ENCODE measurements at regions not wholly inside any gene's neighbourhood (a gene's known extent, or its start where the extent isn't known, plus 50 kb on each side); places are given as distances from the start of the nearest gene placed in this dataset.

DNA sequence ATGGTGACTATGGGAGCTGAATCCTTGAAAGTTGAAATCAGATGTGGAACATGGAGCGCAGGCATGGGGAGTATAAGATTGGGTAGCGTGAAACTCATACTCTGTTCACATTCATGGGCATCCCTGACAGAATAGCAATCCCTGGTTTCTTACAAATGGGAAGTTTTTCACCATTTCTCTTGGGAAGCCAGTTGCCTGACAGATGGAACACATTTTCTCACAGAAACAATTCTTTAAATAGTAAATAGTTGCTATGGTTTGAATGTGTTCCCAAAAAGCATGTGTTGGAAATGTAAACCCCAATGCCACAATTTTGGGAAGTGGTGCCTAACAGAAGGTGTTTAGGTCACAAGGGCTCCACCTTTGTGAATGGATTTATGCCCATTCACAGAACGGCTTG is 262.8 kb upstream of the HS3ST5 start:
- no TSS peak for BruUV-seq (replicated peaks)
- DNase-seq (ENCODE audit: low spot score), result no peak
- TF ChIP-seq BRCA1 (CRISPR knock-in tag; IDR thresholded peaks at IDR 0.05) (no peak), ZNF230 (CRISPR knock-in tag; IDR thresholded peaks at IDR 0.05) (no peak), ZBTB20 (CRISPR knock-in tag; IDR thresholded peaks at IDR 0.05; ENCODE audit: borderline replicate concordance, low read depth) (no peak), SALL2 (CRISPR knock-in tag; IDR thresholded peaks at IDR 0.05) (no peak), ZNF550 (CRISPR knock-in tag; IDR thresholded peaks at IDR 0.05; ENCODE audit: borderline replicate concordance) (no peak), ZNF616 (CRISPR knock-in tag; IDR thresholded peaks at IDR 0.05; ENCODE audit: low read depth) (no peak), CCDC6 (CRISPR knock-in tag; IDR thresholded peaks at IDR 0.05) (no peak), RERE (CRISPR knock-in tag; IDR thresholded peaks at IDR 0.05; ENCODE audit: low read depth) (no peak), ZNF552 (CRISPR knock-in tag; IDR thresholded peaks at IDR 0.05; ENCODE audit: borderline replicate concordance) (no peak), ZNF235 (CRISPR knock-in tag; IDR thresholded peaks at IDR 0.05; ENCODE audit: borderline replicate concordance) (no peak), IKZF1 (IDR thresholded peaks at IDR 0.05) (no peak), NFYC (CRISPR knock-in tag; IDR thresholded peaks at IDR 0.05) (no peak), ZNF496 (CRISPR knock-in tag; IDR thresholded peaks at IDR 0.05; ENCODE audit: insufficient replicate concordance) (no peak), ZNF354B (CRISPR knock-in tag; IDR thresholded peaks at IDR 0.05) (no peak), SRSF1 (optimal IDR thresholded peaks at IDR 0.05; ENCODE audit: low read depth, low read length) (no peak), KAT8 (CRISPR knock-in tag; IDR thresholded peaks at IDR 0.05) (no peak)
- TF ChIP-seq, protein P1, sequence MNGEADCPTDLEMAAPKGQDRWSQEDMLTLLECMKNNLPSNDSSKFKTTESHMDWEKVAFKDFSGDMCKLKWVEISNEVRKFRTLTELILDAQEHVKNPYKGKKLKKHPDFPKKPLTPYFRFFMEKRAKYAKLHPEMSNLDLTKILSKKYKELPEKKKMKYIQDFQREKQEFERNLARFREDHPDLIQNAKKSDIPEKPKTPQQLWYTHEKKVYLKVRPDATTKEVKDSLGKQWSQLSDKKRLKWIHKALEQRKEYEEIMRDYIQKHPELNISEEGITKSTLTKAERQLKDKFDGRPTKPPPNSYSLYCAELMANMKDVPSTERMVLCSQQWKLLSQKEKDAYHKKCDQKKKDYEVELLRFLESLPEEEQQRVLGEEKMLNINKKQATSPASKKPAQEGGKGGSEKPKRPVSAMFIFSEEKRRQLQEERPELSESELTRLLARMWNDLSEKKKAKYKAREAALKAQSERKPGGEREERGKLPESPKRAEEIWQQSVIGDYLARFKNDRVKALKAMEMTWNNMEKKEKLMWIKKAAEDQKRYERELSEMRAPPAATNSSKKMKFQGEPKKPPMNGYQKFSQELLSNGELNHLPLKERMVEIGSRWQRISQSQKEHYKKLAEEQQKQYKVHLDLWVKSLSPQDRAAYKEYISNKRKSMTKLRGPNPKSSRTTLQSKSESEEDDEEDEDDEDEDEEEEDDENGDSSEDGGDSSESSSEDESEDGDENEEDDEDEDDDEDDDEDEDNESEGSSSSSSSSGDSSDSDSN (CRISPR knock-in tag; IDR thresholded peaks at IDR 0.05), result no peak

More for the DNA sequence above, 262.8 kb upstream of the HS3ST5 start:
- Histone ChIP-seq H3K9ac (ENCODE audit: insufficient read depth, low read depth, low read length) (no peak overlapping the region), H2AFZ (ENCODE audit: low read length) (no peak overlapping the region), H3K4me2 (ENCODE audit: low read depth, low read length) (no peak overlapping the region), H3K36me3 (replicated peaks in 1 of 2; ENCODE audit: control insufficient read depth in 1 of 2, insufficient read depth in 2 of 2, low read length in 2 of 2) (no peaks in the 10 kb centered on the region), H3K9me3 (ENCODE audit: low read length) (no peaks in the 10 kb centered on the region), H3K4me3 (replicated peaks in 1 of 3; ENCODE audit: insufficient read depth in 1 of 3, low read depth in 2 of 3, low read length in 3 of 3) (no peak overlapping the region), H3K4me1 (ENCODE audit: insufficient read depth, low read length) (no peaks in the 10 kb centered on the region), H3K79me2 (ENCODE audit: insufficient read depth, low read length) (no peaks in the 10 kb centered on the region), H4K20me1 (ENCODE audit: insufficient read depth, low read length) (no peaks in the 10 kb centered on the region), H3K27me3 (ENCODE audit: control insufficient read depth in 1 of 2, insufficient read depth in 2 of 2, low read length in 2 of 2) (no peaks in the 10 kb centered on the region), H3K27ac (ENCODE audit: extremely low read length, insufficient read depth, low read length) (no peak overlapping the region)
- POLR2A ChIA-PET, result no interaction called here
- FAIRE-seq (no peak), ATAC-seq (no peak)
- 10% methylated on average over 3 of the region's 3 CpGs for WGBS (ENCODE audit: low lambda C conversion rate)
- intact Hi-C loops (cut with micrococcal nuclease; ENCODE audit: unreplicated experiment), result no loop called here
- in situ Hi-C loops (cut with HindIII; ENCODE audit: extremely low pct_ligation_motif_present, low pct_unique_long_range_greater_than_20kb), result no loop called here
- CTCF ChIA-PET (ENCODE audit: low intra/inter-chr PET ratio, low total read pairs), result no interaction called here

Measured in HepG2 (cell line).